ENCODE measurements at regions not wholly inside any gene's neighbourhood (a gene's known extent, or its start where the extent isn't known, plus 50 kb on each side); places are given as distances from the start of the nearest gene placed in this dataset.
"Not testable (repeated sequence)": the region's sequence is repeated elsewhere in the genome, so short reads cannot be mapped to it uniquely, and the experiment has no call there.

DNA sequence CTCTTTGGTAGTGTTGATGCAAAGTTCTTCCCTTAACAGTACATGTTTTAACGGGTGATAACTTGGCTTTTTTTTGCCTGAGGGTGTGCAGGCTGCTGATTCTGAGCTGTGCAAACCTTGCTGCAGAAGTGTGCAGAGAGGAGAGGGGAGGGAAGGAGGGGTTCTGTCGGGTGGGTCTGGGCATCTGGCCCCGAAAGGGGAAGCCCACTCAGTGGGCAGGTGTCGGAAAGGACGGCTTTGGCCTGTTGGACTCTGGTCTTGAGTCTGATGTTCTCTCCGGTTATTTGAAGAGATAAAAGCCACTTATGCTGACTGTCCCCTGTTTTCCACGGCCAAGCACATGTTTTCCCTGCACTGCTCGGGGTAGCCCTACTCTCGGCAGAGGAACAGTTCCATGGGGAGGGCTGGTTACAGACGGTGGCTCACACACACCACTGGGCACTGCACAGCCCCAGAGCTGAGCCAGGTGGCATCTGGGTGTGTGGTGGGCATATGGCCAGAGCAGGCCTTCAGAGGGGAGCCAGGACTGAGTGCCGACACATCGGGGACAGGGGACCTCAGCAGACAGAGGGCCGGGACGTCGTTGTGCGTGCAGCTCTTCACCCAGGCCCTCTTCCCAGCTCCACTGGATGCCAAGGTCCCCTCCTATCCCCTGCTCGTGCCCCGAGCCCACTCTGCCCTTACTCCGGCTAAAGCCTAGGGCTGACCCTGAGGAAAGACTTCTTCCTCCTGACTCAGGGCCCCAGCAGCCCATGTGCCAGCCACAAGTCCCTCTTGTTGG lies 93.2 kb downstream of the TEX29 start:
- no peak for FAIRE-seq

DNA sequence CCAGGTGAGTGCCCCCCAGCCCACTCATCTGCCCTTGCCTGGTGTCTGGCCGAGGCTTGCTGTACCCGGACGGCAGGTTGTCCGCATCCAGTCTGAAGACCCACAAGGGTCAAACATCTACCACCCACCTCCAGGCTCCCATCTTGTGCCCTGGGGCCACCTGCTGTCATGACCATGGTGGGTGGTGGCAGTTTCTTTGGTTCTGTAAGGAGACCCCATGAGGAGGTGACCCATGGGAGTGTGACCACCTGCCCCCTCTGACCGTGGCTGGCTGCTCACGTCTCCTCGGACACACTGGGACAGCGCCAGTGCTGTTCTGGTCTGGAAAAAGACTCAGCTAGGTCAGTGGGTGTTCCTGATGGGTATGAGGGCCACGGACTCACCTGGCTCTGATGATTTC lies 93.9 kb downstream of the TEX29 start:
- no peak for FAIRE-seq

DNA sequence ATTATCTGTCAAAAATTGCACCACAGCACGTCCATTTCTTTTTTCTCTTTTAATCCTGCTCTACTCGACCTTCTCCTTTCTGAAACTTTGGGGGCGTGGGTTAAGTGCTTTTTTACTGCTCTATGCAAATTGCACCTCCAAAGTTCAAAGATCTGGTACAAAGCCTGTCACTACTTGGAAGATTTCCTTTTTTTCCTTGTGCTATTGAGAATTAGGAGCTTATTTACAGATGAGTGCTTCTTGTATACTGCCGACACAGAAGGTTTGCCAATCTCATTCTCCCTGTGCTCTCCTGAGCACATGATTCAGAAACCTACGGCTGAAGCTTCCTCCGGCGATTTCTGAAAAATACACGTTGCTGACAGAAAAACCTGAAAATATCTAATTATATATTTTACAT lies 94.8 kb downstream of the TEX29 start:
- no peak for FAIRE-seq

DNA sequence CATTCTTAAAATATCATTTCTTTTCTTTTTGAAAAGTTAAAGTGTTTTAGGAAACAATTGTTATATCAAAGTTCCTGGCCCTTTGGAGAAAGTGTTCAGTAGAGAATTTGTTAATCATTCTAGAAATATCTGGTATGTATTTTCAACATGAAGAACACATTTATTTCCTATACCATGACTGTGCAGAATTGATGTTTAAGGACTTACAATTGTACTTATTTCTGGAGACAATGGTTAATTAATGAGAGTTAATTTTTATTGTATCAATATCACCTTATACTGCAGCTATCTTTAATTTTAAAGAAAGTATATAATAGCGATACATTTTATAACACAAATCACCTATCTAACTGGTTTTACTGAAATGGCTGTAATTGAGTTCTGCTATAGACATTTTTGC lies 95.3 kb downstream of the TEX29 start:
- no peak for FAIRE-seq

DNA sequence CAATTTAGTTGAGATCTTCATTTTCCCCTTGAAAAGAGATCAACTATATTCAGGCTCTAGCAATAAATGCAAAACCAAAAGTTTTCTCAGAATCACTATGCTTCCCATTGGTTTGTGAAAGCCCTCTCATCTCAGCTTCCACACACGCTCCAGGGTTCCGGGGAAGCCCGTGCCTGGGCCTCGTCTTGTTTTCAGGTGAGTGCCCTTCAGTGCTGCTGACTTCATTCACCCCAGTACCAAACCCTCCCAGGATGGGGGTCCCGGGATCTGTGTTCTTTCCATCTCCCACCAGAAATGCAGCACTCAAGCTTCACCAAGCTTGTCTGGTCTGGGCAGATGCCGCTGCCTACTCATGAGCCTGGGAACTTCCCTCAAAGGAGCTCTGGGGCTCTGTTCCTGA lies 97.7 kb downstream of the TEX29 start:
- no peak for FAIRE-seq

DNA sequence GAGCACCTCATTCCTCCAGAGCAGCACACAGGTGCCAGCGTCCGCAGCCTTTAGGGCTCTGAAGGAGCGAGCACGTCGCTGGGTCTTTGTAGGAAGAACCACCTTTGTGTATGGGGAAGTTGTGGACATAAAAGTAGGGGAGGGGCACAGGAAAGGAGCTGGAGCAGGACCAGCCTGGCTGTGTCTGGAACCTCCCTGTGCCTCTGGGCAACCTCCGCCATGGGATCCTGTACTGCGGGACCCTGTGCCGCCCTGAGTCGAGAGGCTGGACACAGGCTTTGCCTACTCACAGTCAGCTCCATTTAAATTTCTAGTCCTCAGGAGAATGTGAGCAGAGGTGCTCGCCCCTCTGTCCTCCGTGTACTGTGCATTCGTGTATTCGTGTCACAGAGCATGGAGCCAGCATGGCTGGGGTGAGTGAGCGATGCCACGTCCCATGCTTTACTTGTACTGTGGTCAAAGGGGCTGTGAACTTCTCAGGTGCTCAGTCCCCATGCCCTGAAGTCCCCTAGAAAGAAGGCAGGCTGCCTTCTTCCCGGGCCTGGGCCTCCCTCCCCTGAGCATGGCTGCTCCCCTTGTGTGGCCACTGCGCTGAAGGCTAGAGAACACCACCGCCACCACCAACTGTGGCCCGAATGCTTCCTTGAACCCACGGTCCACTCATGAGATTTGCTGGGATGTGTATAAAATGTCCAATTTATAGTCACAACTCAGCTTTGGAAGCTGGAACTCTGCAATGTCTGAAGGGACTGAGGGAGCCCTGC lies 99.9 kb downstream of the TEX29 start:
- no peak for FAIRE-seq

DNA sequence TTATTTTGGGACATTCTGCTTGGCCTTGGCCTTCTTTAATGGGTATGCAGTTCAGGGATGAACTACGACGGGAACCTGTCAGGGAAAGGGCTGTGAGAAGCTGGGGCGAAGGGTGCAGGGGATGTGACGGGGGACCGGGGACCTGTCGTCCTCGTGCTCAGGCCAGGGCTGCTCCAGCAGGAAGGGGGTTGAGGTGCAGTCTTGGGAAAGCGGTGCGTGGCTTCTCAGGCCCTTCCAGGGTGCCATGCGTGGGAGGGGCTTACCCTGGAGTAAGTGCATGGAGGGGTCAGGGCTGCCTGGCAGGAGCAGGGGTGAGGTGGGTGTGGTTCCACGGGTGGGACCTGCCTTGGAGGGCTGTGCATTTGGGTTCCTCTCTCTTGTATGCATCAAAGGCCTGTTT lies 100.8 kb downstream of the TEX29 start:
- no peak for FAIRE-seq

DNA sequence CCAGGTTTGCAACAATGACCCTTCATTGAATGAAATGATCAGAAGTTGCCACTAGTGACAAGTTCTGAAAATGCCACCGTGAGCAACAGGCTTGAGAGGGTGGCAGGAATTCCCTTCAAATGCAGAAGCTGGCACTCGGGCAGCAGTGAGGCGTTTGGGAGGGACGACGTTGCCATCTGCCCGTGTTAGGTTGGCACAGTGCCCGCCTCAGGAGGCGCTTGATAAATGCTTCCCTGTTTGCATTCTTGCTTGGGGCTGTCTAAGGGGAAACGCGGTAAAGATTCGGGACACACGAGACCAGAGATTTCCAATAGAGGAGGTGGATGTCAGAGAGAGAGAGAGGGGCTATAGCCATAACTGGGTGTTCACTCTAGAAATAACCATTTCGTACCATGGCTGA lies 101.9 kb downstream of the TEX29 start:
- FAIRE-seq, result no peak

DNA sequence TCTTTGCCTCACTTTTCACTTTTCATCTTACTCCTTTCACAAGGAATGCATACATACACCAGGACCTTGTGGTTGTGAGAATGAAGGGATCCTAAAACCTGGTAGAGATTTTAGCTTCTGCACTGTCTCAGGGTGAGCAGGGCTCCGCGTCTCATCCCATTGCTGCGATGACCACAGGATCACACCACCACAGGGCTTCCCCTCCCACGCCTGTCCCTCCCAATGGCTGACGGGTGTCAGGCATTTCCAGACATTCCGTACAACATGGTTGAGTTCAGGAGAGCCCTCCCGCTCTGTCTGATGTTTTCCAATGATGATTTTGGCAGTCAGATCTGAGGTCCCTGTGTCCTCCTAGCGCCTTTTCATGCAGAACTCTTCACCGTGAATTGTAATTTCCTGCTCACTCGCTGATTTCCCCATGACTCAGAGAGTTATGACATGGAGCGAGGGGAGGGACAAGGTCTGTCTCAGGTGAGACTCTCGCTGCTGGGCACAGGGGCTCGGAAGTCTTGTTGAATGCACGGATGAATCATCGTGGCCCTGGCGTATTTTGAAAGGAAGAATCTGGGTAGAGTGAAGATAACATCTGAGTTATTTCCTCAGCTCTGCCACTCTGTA lies 102.8 kb downstream of the TEX29 start:
- no peak for FAIRE-seq

DNA sequence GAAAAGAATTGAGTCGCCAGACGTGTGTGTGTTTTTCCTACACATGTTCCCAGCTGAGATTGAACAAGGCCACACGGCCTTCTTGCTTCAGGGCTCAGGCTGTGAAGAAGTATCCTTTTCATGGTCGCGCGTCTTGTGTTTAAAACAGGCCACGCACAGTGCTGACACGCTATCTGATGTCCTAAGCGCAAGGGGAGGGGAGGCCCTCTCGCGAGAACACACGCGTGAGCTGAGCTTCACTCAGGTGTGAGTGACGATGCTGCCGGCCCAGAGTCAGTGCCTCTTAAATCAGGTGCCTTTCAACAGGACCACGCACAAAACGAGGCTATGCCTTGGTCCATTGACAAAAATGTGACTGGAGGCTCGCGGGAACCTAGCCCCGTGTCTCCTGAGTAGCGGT lies 103.7 kb downstream of the TEX29 start:
- no peak for FAIRE-seq

DNA sequence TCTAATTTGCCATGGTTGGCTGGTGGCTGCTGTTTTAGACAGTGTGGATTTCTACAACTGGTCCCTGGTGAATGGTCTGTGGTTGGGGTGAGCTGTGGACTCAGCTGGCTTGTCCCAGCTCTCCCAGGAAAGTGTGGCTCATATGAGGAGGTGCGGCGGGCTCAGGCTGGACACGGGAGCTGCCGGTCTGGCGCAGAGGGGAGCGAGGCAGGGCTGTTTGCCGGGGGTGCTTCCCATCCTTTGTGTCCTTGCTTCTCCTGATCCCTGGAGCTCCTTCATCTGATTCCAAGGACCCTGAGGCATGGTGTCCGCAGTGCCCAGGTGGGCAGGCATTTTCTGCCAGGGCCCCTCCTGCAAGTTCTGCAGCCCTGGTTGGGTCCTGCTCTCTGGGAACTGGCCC lies 104.9 kb downstream of the TEX29 start:
- FAIRE-seq, result no peak

DNA sequence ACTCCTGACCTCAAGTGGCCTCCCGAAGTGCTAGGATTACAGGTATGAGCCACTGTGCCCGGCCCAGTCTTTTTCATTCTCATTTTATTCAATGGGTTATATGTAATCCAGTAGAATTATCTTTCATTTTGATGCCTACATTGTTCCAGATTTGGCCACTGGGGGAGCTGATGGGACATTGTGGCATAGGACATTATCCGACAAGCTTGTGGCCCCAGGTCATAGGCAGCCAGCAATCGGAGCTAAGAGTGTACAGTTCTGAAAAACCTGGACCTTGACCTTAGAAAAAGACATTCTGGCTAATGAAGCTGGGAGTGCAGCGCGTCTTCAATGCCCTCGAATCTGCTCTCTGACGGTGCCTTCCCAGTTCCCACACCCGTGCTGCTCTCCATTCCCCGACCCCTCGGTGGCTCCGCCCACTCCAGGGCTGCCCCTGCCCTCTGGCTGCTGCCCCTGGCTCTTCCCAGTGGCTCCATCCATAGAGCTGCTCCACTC lies 108.7 kb downstream of the TEX29 start:
- no peak for FAIRE-seq

DNA sequence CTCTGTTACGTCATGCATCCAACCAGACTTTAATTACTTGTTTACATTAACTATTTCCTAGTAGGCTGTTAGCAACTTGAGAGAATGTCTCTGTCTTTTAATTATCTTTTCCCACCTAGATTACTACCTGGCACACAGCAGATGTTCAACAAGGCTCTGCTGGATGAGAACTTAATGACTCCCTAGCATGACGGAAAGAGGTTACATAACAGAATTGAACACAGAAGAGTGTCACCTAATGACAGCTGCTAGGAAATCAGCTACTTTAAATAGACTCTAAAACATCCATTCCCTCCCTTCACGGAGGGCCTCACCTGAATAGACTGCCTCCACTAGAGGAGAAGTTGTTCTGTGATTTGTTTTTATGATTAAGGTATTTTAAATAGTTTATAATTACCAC lies 110.8 kb downstream of the TEX29 start:
- no peak for FAIRE-seq

DNA sequence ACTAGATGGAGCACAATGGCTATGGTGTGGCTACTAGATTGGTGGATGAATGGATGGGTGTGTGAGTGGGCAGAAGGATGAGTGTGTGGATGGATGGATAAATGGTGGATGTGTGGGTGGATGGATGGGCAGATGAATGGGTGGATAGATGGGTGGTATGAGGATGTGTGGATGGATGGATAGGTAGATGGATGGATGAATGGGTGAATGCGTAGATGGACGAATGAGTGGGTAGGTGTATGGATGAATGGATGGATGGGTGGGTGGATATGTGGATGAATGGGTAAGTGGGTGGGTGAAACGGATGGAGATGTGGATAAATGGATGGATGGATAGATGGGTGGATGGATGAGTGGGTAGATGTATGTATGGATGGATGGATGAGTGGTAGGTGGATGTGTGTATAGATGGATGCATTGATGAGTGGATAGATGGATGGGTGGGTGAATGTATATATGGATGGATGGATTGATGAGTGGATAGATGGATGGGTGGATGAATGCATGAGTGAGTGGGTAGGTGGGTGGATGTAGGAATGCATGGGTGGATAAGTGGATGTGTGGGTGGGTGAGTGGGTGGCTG lies 114.2 kb downstream of the TEX29 start:
- no peak for FAIRE-seq

DNA sequence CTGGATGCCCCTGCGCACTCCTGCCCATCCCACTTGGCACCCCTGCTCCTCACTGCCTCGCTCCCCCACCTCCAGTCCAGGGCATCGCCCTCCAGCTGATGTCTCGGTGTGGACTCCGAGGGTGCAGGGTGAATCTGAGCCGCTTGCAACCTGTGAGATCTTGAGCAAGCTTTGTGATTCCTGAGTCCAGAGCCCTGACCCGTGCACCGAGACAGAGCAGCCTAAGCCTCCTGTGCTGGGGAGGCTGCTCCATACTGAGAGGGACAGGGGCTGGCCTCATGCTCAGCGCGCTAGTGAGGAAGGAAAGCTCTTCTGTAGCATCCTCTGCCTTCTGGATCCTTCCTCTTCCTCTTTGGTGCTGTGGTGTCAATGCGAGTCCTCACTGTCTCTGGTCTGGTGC lies 116.0 kb downstream of the TEX29 start:
- no peak for FAIRE-seq

DNA sequence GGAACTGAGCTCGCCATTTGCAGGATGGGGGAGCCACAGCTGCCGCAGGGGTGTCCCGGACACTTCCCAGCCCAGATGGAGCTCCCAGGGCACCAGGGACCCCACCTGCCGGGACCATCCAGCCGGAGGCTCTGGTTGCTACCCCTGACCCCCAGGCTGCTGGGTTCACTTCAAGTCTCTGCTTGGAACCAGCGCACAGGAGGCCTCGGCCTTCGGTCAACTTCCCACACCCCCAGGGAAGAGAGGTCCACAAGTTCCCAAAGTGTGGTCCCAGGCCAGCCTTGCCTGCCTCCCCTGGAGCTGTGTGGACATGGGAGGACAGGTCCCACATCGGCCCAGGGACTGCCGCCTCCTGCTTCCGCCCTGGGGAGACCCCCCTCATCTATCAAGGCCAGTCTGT lies 117.0 kb downstream of the TEX29 start:
- FAIRE-seq, result no peak

DNA sequence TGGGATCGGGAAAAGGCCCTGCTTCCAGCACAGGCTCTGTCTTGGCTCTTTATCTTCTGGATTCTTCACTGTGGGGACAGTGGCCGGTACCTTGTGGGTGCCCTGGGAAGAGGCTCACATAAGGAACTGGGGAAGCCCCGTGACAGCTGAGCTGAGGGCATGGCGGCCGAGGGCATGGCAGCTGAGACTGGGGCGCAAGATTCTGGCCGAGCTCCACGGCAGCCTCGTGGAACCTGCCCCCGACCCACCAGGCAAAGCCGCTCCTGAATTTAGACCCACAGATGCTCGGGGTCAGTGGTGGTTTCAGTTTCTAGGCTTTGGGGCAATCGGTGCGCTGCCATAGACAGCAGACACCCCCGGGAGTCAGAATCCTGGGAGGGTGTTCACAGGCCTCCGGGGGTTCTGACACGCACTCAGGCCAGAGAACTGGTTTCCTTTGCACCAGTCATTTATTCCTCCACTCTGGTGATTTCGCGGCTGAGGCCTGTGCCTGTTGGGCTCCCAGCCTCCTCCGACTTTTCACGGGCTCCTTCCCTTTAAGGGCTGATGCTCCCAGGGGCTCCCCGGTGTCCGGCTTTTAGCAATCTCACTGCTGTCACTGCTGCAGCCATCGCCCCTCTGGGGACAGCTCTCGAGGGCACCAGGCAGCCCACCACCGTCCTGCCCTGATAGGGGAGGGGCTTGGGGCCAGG lies 117.6 kb downstream of the TEX29 start:
- no peak for FAIRE-seq

DNA sequence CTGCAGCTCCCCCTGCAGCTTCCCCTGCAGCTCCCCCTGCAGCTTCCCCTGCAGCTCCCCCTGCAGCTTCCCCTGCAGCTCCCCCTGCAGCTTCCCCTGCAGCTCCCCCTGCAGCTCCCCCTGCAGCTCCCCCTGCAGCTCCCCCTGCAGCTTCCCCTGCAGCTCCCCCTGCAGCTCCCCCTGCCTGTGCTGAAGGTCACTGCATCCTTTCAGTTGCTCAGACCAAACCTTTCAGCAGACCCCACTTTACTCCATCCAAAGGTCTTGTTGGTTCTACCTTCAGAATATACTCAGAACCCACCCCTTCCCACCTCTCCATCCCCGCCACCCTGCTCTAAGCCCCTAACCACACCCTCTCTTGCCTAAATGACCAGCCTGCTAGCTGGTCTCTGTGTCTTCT lies 120.0 kb downstream of the TEX29 start:
- FAIRE-seq, result not testable (repeated sequence)

DNA sequence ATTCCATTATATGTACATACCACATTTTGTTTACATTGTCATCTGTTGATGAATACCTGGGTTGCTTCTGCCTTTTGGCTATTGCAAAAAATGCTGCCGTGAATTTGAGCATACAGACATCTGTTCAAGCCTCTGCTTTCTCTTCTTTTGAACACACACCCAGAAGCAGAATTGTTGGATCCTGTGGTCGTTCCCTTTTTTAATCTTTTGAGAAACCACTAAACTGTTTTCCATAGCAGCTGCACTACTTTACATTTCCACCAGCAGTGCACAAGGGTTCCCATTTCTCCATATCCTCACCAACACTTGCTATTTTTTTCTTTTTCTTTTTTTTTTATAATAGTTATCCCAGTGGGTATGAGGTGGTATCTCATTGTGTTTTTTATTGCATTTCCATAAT lies 123.5 kb downstream of the TEX29 start:
- no peak for FAIRE-seq

DNA sequence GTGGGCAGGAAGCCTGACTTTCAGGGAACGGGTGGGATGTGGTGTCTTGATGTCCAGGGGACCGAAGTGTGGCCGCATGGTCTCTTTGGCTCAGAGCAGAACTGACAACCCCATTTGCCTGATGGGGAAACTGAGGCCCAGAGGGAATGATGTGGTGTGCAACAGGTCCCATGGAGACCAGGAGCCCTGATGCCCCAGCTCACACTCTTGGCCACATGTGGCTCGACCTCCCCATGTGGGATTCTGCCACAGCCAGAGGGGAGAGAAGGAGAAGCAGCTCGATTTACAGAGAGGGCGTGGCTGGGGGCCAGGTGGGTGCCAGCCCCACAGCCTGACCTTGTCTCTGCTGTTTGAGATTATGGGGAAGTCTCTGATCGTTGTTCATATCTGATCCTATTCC lies 128.1 kb downstream of the TEX29 start:
- no peak for FAIRE-seq

DNA sequence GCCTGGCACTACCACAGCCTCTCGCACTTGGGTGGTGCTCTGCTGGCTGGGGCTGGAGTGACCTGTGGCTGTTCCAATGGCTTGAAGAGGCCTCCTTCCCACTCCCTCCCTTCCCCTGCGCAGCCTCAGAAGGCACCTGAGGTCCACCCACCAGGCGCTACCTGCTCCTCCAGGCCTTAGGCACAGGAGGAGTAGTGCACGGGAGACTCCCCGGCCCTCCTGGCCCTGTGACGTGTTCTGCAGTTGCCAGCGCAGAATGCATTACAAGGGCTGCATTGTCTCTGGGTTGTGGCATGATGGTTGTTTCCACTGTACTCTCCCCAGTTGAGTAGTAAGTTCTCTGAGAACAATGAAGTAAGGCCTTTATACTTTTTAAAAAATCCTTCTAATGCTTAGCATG lies 128.6 kb downstream of the TEX29 start:
- FAIRE-seq, result no peak

DNA sequence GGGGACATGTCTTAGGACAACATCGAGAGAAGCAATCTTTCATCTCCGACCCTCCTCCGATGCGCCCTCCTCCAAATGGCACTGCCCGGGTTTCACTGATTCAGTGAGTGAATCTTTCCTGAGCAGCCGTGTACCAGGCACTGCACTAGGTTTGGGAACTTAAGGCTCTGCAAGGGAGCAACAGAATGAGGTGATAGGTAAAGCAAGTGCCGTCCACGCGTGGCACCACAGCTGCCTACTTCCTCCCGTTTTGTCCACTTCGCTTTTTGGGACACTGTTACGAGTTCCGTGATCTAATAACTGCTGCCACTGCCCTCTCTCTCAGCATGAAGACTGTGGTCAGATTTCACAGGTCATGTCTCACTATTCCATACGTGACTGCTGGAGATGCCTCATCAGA lies 131.0 kb downstream of the TEX29 start:
- no peak for FAIRE-seq

Data from islet of Langerhans (tissue), 1 donor.